GM23338 (cell line): ENCODE measurements at regions not wholly inside any gene's neighbourhood (a gene's known extent, or its start where the extent isn't known, plus 50 kb on each side); places are given as distances from the start of the nearest gene placed in this dataset.

Experiments
- ATAC-seq: fragments of 200-7000 bp; cut with Tn5 transposase; 3 replicates; pipeline ENCODE4 v1.9.1; 2020
- DNase-seq: peaks from one replicate; pipeline ENCODE4 v3.0.0-alpha.2; 2015; ENCODE audit warnings: low spot score
- H2AFZ ChIP-seq: fragments of 200-600 bp; sonication (generic); 2 replicates; pipeline ENCODE4 v1.8.0; 2016; ENCODE audit warnings: antibody characterized with exemption, mild to moderate bottlenecking, moderate library complexity
- H3F3A ChIP-seq: fragments of 200-600 bp; sonication (generic); replicated peaks from 2 replicates; pipeline ENCODE4 v1.8.0; 2017; ENCODE audit warnings: antibody characterized with exemption, mixed run types, low read depth
- H3K27ac ChIP-seq: fragments of 200-600 bp; sonication (generic); 2 replicates; pipeline ENCODE4 v1.6.1; 2016; ENCODE audit warnings: low read depth
- H3K27me3 ChIP-seq: fragments of 200-600 bp; sonication (generic); 2 replicates; pipeline ENCODE4 v1.8.0; 2016; ENCODE audit warnings: mild to moderate bottlenecking, mixed run types, moderate library complexity; ENCODE audit not compliant: insufficient read depth
- H3K36me3 ChIP-seq: fragments of 200-600 bp; sonication (generic); 2 replicates; pipeline ENCODE4 v1.8.0; 2016; ENCODE audit warnings: mild to moderate bottlenecking; ENCODE audit not compliant: insufficient read depth
- H3K4me1 ChIP-seq: fragments of 200-600 bp; sonication (generic); 2 replicates; pipeline ENCODE4 v1.8.0; 2016; ENCODE audit warnings: mild to moderate bottlenecking, moderate library complexity; ENCODE audit not compliant: insufficient read depth
- H3K4me2 ChIP-seq: fragments of 200-600 bp; sonication (generic); 2 replicates; pipeline ENCODE4 v1.7.1; 2017; ENCODE audit warnings: mixed run types
- H3K4me3 ChIP-seq: fragments of 200-600 bp; sonication (generic); 2 replicates; pipeline ENCODE4 v1.6.1; 2016; ENCODE audit warnings: mixed run types
- H3K79me2 ChIP-seq: fragments of 200-600 bp; sonication (generic); replicated peaks from 2 replicates; pipeline ENCODE4 v1.8.0; 2017; ENCODE audit warnings: mild to moderate bottlenecking; ENCODE audit not compliant: insufficient read depth
- H3K9me2 ChIP-seq: fragments of 200-600 bp; sonication (generic); 2 replicates; pipeline ENCODE4 v1.8.0; 2017; ENCODE audit not compliant: insufficient read depth
- H4K20me1 ChIP-seq: fragments of 200-600 bp; sonication (generic); replicated peaks from 2 replicates; pipeline ENCODE4 v1.8.0; 2017; ENCODE audit warnings: mild to moderate bottlenecking; ENCODE audit not compliant: insufficient read depth
- H3K27ac Mint-ChIP-seq: 2 replicates; pipeline ENCODE4 v1.8.0; 2020; ENCODE audit warnings: inconsistent platforms, mild to moderate bottlenecking, moderate library complexity, mixed read lengths
- H3K27me3 Mint-ChIP-seq: 3 replicates; pipeline ENCODE4 v1.8.0; 2022; ENCODE audit warnings: low read depth, mild to moderate bottlenecking, moderate library complexity, mixed read lengths, inconsistent platforms; ENCODE audit not compliant: insufficient read depth, poor library complexity
- H3K36me3 Mint-ChIP-seq: 3 replicates; pipeline ENCODE4 v1.8.0; 2021; ENCODE audit warnings: low read depth, mild to moderate bottlenecking, inconsistent platforms, moderate library complexity, mixed read lengths
- H3K4me1 Mint-ChIP-seq: 3 replicates; pipeline ENCODE4 v1.8.0; 2020; ENCODE audit warnings: mild to moderate bottlenecking, inconsistent platforms, mixed read lengths
- H3K4me3 Mint-ChIP-seq: 3 replicates; pipeline ENCODE4 v1.8.0; 2021; ENCODE audit warnings: moderate library complexity, mild to moderate bottlenecking, inconsistent platforms, mixed read lengths
- H3K9me3 Mint-ChIP-seq: 3 replicates; pipeline ENCODE4 v1.8.0; 2020; ENCODE audit warnings: moderate library complexity, mild to moderate bottlenecking, inconsistent platforms, mixed read lengths
- TF ChIP-seq, protein P1 (sequence below), 2 experiments: fragments of 200-600 bp in 1 of 2; sonication (generic) in 1 of 2; conservative IDR thresholded peaks; 2 replicates each; pipeline versions ENCODE4 v1.5.1 to v1.6.1; 2016 to 2017; ENCODE audit warnings: antibody characterized with exemption in 2 of 2, low read depth in 2 of 2, mild to moderate bottlenecking in 2 of 2, moderate library complexity in 1 of 2
- TF ChIP-seq, protein P2 (sequence below): fragments of 250-450 bp; sonication (Bioruptor Pico); IDR thresholded peaks from 2 replicates; pipeline ENCODE4 v1.5.0; 2020; ENCODE audit warnings: mild to moderate bottlenecking, moderate library complexity

DNA sequence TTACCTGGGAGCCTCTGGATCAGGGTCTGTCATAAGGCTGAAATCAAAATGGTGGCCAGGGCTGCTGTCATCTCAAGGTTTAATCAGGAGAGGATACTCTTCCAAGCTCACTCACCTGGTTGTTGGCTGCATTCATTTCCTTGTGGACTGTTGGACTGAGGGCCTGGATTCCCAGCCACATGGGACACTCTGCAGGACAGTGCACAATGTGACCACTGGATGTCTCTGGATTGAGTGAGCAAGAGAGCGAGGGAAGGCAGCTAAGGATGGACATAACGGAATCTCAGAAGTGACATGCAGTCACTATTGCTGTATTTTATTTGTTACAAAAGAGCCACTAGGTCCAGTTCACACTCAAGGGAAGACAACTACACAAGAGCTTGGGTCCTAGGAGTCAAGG, 229.1 kb downstream of the S1PR1 start:
- Histone ChIP-seq H3K27ac (no peak overlapping the region), H3K27me3 (no peaks in the 10 kb centered on the region), H4K20me1 (no peaks in the 10 kb centered on the region), H3K4me2 (no peak overlapping the region), H3F3A (no peaks in the 10 kb centered on the region), H2AFZ (no peak overlapping the region), H3K79me2 (no peaks in the 10 kb centered on the region), H3K4me1 (no peaks in the 10 kb centered on the region), H3K36me3 (no peaks in the 10 kb centered on the region), H3K9me2 (0 out of 2 replicates have a peak, but pooled peaks cover 5% of the 10 kb centered on the region), H3K4me3 (no peak overlapping the region)
- H3K27me3 Mint-ChIP-seq, result peaks cover under 1% of the 10 kb centered on the region
- no peak overlapping the region for H3K4me3 Mint-ChIP-seq
- DNase-seq, result no peak
- no peaks in the 10 kb centered on the region for H3K36me3 Mint-ChIP-seq
- H3K4me1 Mint-ChIP-seq, result no peaks in the 10 kb centered on the region
- peaks cover 9% of the 10 kb centered on the region; the same call in 1 of the 3 replicates for H3K9me3 Mint-ChIP-seq
- H3K27ac Mint-ChIP-seq, result no peak overlapping the region
- ATAC-seq, result no peak
- TF ChIP-seq, protein P1, sequence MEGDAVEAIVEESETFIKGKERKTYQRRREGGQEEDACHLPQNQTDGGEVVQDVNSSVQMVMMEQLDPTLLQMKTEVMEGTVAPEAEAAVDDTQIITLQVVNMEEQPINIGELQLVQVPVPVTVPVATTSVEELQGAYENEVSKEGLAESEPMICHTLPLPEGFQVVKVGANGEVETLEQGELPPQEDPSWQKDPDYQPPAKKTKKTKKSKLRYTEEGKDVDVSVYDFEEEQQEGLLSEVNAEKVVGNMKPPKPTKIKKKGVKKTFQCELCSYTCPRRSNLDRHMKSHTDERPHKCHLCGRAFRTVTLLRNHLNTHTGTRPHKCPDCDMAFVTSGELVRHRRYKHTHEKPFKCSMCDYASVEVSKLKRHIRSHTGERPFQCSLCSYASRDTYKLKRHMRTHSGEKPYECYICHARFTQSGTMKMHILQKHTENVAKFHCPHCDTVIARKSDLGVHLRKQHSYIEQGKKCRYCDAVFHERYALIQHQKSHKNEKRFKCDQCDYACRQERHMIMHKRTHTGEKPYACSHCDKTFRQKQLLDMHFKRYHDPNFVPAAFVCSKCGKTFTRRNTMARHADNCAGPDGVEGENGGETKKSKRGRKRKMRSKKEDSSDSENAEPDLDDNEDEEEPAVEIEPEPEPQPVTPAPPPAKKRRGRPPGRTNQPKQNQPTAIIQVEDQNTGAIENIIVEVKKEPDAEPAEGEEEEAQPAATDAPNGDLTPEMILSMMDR (conservative IDR thresholded peaks at IDR 0.05; ENCODE audit: low read depth in 2 of 2), result 0 out of 4 replicates have a peak, but pooled peaks have one; percentile 2 to 10
- TF ChIP-seq, protein P2, sequence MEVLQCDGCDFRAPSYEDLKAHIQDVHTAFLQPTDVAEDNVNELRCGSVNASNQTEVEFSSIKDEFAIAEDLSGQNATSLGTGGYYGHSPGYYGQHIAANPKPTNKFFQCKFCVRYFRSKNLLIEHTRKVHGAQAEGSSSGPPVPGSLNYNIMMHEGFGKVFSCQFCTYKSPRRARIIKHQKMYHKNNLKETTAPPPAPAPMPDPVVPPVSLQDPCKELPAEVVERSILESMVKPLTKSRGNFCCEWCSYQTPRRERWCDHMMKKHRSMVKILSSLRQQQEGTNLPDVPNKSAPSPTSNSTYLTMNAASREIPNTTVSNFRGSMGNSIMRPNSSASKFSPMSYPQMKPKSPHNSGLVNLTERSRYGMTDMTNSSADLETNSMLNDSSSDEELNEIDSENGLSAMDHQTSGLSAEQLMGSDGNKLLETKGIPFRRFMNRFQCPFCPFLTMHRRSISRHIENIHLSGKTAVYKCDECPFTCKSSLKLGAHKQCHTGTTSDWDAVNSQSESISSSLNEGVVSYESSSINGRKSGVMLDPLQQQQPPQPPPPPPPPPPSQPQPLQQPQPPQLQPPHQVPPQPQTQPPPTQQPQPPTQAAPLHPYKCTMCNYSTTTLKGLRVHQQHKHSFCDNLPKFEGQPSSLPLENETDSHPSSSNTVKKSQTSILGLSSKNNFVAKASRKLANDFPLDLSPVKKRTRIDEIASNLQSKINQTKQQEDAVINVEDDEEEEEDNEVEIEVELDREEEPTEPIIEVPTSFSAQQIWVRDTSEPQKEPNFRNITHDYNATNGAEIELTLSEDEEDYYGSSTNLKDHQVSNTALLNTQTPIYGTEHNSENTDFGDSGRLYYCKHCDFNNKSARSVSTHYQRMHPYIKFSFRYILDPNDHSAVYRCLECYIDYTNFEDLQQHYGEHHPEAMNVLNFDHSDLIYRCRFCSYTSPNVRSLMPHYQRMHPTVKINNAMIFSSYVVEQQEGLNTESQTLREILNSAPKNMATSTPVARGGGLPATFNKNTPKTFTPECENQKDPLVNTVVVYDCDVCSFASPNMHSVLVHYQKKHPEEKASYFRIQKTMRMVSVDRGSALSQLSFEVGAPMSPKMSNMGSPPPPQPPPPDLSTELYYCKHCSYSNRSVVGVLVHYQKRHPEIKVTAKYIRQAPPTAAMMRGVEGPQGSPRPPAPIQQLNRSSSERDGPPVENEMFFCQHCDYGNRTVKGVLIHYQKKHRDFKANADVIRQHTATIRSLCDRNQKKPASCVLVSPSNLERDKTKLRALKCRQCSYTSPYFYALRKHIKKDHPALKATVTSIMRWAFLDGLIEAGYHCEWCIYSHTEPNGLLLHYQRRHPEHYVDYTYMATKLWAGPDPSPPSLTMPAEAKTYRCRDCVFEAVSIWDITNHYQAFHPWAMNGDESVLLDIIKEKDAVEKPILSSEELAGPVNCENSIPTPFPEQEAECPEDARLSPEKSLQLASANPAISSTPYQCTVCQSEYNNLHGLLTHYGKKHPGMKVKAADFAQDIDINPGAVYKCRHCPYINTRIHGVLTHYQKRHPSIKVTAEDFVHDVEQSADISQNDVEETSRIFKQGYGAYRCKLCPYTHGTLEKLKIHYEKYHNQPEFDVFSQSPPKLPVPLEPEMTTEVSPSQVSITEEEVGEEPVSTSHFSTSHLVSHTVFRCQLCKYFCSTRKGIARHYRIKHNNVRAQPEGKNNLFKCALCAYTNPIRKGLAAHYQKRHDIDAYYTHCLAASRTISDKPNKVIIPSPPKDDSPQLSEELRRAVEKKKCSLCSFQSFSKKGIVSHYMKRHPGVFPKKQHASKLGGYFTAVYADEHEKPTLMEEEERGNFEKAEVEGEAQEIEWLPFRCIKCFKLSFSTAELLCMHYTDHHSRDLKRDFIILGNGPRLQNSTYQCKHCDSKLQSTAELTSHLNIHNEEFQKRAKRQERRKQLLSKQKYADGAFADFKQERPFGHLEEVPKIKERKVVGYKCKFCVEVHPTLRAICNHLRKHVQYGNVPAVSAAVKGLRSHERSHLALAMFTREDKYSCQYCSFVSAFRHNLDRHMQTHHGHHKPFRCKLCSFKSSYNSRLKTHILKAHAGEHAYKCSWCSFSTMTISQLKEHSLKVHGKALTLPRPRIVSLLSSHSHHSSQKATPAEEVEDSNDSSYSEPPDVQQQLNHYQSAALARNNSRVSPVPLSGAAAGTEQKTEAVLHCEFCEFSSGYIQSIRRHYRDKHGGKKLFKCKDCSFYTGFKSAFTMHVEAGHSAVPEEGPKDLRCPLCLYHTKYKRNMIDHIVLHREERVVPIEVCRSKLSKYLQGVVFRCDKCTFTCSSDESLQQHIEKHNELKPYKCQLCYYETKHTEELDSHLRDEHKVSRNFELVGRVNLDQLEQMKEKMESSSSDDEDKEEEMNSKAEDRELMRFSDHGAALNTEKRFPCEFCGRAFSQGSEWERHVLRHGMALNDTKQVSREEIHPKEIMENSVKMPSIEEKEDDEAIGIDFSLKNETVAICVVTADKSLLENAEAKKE (CRISPR knock-in tag), result no peak

DNA sequence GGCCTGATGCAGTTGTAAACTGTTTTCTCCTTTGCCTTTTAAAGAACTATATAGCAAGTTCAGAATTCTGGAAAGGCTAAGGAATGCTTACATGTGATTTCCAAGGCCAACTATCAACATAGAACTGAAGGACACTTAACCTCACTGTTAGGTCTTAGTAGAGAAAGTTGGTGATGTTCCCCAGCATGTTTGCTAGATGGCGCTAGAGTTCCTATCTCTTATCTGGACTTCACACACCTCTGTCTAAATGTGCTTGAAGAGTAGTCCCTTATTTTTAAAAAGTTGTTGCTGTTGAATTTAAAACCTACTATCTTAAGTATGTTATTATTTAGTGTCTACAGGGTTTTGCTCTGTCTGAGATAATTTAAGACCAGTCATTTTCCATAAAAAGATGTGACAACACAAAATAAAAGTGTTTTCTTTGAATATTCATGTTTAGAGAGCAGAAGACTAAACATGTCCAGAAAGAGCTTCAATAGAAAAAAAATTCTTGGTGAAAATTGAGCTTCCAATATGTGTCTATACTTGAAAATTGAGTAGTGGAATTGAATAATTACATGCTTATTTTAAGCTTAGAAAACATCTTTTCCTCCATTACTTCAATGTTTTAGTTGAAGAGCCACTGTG, 237.3 kb downstream of the S1PR1 start:
- Histone ChIP-seq H3K4me2 (no peak overlapping the region), H3K4me1 (no peaks in the 10 kb centered on the region), H3F3A (no peaks in the 10 kb centered on the region), H3K27ac (no peak overlapping the region), H3K27me3 (no peaks in the 10 kb centered on the region), H2AFZ (no peak overlapping the region), H3K79me2 (no peaks in the 10 kb centered on the region), H3K36me3 (no peaks in the 10 kb centered on the region), H4K20me1 (no peaks in the 10 kb centered on the region), H3K4me3 (no peak overlapping the region), H3K9me2 (no peaks in the 10 kb centered on the region)
- H3K36me3 Mint-ChIP-seq, result no peaks in the 10 kb centered on the region
- H3K4me1 Mint-ChIP-seq, result no peaks in the 10 kb centered on the region
- no peak overlapping the region for H3K4me3 Mint-ChIP-seq
- DNase-seq, result peak; percentile 82
- H3K9me3 Mint-ChIP-seq, result no peaks in the 10 kb centered on the region; the same call in 2 of the 3 replicates
- H3K27ac Mint-ChIP-seq, result no peak overlapping the region
- no peaks in the 10 kb centered on the region for H3K27me3 Mint-ChIP-seq
- ATAC-seq, result peak; percentile 83
- TF ChIP-seq, protein P2 (CRISPR knock-in tag), result no peak
